ENCODE measurements at regions not wholly inside any gene's neighbourhood (a gene's known extent, or its start where the extent isn't known, plus 50 kb on each side); places are given as distances from the start of the nearest gene placed in this dataset.
A peak's percentile ranks its signal among the peaks of the same experiment; 100 is the strongest.

DNA sequence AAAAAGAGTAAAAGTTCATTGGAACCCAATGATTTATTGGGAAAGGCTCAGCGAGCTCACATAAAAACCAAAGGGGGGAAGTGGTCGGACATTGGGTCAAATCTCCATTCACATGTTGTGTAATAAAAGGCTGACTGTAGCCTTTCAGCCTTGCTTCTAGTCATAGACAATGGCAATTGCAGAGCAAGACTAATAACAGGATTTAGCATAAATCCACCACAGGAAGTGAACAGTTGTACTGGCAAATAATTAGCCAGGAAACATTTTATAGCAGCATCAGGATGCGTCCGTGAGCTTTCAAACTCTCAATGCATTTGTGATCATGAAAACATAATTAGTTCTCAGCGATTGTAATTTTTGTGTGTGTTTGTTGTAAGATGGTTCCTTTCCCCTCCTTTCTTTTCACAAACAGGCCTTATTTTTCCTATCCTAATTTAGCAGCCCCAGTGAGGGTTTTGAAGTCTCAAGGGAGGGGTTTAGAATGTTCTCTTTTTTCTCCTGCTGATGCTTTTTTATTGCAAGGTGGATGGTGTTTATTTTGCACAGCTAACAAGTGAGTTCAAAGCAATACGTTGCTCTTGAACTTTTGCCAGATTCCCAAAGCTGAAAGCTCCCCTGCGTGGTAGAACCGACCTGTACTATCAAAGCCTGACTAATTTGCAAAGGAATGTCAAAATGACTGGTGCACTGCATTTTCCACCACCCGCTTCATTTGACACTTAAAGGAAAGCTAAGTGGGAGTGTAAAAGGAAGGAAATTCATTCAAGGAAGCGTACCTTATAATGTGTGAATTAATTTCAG lies 105.6 kb downstream of the SPRY2 start:
- DNase-seq: peak in 1 of 2 experiments; percentile 29

GRCh38 chr13:80227645-80228044 lies 113.3 kb downstream of the SPRY2 start:
- no peak for DNase-seq

DNA sequence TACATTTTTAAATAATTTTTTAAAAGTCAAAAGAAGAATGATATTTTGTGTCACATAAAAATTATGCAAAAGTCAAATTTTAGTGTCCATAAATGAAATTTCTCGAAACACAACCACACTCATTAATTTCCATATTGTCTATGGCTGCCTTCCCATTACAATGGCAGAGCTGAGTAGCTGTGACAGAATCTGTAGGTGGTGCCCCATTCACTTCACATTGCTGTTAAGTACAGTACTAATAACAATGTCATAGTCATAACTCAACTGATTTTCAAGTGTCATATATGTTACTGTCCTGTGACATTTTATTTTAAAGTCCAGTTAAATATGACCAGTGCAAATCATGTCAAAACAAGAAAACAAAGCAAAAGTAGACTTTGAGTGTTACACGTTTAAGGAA lies 114.3 kb downstream of the SPRY2 start:
- DNase-seq: no peak

DNA sequence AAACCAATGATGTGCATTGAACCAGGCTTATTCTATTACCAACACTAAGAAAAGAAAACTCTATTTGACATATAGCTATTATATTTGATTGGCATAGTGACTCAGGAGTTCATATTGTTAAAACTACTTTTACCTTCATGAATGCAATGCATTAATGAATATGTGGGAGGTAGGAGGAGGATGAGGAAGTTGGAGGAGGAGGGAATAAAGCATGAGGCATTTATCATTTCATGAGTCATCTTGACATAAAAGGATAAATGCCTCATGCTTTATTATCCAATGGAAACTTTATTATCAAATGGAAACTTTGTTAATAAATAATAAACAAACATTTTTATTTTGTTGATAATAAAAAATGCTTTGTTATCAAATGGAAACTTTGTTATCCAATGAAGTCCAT lies 116.5 kb downstream of the SPRY2 start:
- DNase-seq: no peak

DNA sequence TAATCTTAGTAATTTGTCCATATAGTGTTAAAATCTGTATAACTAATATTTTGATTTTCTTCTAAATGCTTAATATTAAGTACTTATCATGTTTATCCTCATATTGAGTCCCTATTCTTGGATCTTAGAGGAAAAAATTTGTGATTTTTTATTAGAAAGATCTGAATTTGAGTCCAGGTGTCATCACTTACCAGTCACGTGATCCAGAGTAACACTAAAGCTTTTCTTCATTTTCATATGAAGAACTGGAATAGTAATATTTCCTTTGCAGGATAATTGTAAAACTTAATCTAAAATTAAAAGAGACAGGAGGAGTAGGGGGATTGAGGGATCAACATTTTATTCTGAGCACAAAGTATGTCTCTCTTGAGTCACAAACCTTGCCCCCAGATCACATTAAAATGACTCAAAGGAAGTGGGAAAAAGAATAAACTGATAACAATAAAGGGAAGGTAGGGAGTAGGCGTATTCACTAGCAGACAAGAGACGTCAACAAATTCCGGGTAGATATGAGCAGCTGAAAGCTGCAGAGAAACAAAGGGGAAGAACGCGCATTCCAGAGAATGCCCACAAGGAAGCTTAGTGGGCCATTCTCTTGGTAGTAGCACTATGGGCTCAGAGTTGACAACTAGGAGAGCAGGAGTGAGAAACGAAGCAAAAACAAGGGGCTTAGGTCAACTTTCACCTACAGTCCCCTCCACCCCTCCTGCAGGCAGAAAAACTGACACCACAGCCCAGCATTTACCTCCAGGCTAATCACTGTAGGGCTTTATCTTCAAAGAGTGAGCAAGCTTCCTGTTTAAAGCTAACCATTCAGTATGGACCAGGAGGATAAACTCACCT lies 123.1 kb downstream of the SPRY2 start:
- DNase-seq: no peak

GRCh38 chr13:80215368-80215767 lies 125.6 kb downstream of the SPRY2 start:
- DNase-seq: no peak

DNA sequence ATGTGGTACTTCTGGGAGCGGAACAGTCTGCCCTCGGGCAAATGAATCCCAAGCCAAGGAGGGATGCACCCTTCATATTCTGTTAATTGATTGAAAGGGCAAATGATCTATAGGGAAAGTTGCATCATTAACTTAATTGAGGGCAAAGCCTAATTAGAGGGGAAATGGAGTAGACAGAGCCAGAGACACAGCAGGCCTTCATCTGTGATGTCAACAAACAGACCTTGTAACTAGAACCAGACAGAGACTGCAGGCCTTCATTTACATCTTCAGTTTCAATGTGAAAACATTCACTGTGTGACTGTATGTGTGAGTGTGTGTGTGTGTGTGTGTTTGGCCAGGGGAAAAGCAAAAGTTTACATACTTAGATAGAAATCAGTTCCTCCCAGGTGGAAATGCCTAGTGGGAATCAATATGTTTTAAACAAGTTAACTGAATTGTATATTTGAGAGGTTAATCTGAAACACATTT lies 126.4 kb downstream of the SPRY2 start:
- no peak for DNase-seq

DNA sequence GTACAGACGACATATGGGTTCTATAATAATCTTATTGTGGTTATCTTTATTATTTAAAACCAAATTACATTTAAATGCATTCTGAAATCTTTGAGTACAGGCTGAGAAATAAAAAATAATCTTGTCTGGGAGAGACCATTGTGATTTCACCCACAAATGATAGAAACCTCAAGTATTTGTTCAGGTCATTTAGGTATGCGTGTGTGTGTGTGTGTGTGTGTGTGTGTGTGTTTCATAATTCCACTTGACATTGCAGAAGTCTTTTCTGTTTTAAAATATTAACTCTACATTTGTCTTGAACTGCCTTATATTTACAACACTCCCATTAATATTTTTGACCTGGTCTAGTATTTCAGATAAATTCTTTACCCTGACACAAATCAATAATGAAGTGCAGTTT lies 126.9 kb downstream of the SPRY2 start:
- DNase-seq: no peak

- DNase-seq: no peak
Measured at GRCh38 chr13:80213201-80213600, 127.7 kb downstream of the SPRY2 start.

GRCh38 chr13:80211566-80211965 lies 129.4 kb downstream of the SPRY2 start:
- DNase-seq: no peak

DNA sequence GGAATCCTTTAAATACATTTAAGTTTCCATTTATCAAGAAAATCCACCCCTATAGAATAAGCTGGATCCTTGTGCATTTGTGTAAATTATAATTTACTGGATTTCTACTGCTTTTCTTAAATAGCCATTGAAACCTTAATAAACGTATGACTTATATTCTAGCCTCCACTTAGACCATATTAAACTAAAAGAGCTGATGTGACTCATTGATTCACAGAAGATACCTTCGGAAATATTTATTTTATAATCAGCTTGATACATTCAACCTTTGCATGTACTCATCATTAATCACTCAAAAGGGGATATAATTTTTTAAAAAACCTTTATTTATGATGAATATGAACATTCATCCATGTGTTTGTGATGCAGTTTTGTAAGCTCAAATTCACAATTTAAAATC lies 136.3 kb downstream of the SPRY2 start:
- no peak for DNase-seq

GRCh38 chr13:80203496-80203895 lies 137.4 kb downstream of the SPRY2 start:
- DNase-seq: no peak

GRCh38 chr13:80201694-80202468 lies 139.0 kb downstream of the SPRY2 start:
- no peak for DNase-seq

- no peak for DNase-seq
Measured at GRCh38 chr13:80199585-80200292, 141.2 kb downstream of the SPRY2 start.

- no peak for DNase-seq
Measured at GRCh38 chr13:80199067-80199466, 141.9 kb downstream of the SPRY2 start.

DNA sequence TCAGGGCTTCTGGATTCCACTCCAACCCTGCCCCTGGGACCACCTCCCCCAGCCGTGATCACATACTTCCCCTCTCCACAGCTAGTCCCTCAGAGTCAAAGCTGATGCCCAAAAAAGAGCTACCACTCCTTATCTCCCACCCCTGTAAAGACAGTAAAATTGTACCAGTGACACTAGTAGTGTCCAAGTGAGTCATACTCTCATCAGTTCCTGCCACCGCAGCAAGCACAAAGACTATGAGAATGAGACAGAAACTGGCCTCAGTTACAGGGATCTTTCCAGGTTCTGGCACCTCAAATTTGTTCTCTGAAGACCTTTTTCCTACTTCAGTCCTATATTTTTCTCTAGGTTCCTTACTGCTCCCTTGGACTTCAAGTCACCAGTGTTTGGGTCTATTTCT lies 144.2 kb downstream of the SPRY2 start:
- peak; percentile 17 to 25 for DNase-seq

- no peak for DNase-seq
Measured at GRCh38 chr13:80195649-80196048, 145.3 kb downstream of the SPRY2 start.

- DNase-seq: no peak
Measured at GRCh38 chr13:80189889-80190597, 150.9 kb downstream of the SPRY2 start.

DNA sequence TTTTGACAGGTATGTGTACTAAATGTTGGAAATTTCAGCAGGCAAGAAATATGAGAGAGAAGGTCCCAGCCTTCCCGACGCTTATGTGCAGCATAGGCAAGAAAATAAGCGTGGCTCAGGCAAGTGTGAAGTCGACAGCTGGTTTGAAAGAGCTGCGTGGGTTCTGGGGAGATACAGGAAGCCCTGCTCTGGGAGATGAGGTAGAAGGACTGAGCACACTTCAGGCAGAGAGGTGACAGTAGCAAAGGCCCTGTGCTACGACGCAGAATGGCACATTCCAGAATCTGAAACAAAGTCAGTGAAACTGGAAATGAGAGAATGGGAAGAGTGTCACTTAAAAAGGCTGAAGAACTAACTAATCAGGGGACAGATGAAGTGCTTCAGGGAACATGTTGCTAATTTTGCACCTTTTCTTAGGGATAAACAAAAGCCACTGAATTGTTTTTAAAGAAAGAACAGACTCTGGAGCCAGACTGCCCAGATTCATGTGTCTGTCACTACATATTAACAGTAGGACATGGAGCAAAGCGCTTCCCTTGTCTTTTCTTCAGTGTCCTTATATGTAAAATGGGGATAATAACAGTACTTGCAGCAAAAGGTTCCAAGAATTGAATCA lies 160.1 kb downstream of the SPRY2 start:
- no peak for DNase-seq

GRCh38 chr13:80177327-80177726 lies 163.6 kb downstream of the SPRY2 start:
- DNase-seq: no peak

DNA sequence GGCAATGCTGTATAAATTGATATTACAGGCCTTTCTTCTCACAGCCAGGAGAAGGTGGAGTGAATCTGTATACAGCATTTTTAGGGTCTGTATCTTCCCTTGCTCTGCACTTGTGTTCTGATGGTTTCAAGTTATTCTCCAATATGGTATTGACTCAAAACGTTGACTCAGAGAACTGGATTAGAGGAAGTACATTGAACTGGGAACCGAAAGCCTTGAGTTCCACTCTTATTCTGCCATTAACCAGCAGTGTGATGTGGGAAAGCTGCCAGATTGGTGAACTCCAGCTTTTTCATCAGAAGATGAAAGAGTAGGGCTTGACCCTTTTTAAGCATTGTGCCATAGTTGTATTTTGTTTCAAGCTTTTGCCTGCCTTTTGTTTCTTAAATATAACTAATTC lies 167.7 kb downstream of the SPRY2 start:
- peak; percentile 63 to 64 for DNase-seq

All from Kasumi-1 (cell line).